ENCODE measurements at regions not wholly inside any gene's neighbourhood (a gene's known extent, or its start where the extent isn't known, plus 50 kb on each side); places are given as distances from the start of the nearest gene placed in this dataset.

DNA sequence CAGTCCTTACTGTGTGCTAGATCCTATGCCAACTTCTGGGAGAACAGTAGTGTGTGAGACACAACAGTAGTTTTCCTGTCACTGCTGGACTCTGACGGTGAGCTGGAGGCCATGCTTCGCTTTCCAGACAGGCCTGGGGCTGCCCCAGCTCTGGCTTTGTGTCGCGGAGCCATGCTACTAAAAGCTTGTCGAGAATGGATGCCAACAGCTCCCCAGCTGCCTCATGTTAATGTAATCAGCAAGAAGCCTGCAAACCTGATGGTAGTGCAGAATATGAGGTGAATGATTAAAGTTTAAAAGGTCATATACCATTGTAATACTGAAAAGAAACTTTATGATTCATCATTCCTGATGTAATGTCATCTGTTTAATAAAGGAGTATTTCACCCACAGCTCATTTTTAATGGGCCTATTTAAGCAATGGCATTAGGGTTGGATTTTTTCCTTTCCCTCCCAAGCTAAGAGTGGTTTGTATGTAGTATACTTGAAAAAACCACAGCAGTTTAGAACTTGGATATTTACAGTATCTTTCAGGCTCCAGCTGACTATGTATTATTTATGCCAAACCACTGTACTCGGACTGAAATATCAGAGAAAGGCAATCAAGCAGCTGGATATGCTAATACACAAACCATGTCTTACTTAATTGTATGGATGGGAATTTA, 343.0 kb downstream of the NUF2 start:
- DNase-seq, result no peak

DNA sequence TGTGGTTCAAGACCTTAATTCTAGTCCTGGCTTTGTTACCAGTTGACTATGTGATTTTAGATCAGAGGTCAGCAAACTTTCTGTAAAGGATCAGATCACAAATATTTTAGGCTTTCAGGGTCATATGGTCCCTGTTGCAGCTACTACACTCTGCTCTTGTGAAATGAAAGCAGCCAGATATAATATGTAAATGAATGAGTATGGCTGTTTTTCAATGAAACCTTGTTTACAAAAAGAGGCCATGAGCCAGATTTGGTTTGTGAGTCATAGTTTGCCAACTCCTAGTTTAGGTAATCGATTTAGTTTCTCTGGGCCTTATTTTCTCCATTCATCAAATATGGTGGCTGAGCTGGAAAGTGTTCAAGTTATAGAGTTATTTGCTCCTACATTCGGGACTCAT, 346.7 kb downstream of the NUF2 start:
- DNase-seq, result no peak

DNA sequence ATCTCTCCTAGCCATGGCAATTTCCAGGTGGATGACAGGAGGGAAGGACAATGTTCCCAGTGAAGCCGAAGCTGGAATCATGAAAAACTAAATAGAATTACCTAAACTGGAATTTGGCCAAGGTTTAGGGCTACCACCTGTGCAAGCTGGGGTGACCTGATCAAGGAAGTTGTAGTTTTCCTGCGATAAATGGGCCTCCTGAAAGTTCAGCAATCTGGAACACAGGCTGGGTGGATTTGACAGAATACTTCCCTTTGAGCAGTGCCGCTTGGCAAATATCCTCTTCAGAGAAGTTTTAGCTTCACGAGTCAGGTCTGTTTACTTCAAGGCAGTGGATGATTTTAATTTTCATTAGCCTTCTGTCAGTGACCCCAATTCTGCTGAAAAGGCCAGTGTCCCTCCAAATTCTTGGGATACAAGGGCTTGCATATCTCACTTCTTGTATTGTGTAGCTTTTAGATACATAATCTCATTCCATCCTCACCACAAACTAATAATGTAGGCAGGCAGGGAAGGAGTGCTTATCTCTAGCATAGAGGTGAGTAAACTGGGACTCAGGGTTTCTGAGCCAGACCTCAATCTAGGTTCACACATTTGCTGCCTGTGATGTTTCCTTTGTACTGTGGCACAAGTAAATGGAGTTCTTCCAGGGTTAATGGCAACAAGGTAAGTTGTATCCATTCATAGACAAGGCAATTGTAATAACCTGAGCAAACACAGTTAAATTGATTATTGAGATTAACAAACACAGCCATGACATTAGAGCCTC, 349.4 kb downstream of the NUF2 start:
- no peak for DNase-seq

DNA sequence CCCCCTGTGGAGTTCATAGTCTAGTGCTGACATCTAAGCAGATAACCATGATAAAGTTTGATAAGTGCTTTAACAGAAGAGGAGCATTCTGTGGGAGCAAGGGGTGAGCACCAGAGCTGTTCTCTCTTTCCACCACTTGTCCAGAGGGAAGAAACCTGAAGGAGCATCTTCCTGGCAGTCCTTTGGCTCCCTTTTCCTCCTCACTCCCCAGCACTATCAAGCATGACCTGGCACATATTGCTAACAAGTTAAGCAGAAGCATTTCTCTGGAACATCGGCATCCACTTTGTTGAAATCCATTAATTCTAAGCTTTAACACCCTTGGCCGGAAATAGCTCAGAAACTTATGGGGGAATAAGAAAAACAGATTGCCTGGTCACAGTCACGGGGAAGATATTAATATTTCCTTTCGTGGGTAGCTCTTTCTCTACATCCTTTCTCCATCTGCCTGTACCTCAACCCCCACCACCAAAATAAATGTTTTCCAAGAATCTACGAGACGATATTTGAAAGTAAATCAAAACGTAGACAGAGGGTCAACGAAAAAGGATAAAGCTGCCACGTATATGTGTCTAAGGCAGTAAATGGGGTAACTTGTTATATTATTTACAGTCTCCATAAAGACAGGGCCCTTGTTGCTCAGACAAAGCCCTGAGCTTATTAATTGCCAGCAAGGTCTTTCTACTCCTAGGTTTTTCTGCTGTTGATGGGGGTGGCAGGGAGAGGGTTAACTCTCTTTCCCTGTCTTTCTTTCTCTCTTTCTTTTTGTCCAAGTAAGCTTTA, 351.4 kb downstream of the NUF2 start:
- DNase-seq, result no peak

DNA sequence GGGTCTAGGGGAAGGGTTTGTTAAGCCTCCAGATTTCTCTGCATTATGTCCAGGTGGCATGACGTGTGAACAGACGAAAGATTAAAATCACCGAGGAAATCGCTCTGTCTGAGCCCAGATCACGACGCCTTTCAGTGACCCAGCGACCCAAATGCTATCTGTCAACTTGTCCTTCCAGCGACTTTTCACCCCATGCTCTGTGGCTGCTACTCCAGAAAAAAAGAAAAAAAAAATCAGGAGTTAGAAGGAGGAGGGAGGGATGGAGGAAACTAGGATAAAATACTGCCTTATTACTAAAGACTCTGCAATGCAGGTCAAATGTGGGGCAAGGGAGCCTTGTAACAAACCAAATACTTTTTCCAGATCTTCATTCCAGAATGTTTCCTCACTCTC, 352.0 kb downstream of the NUF2 start:
- DNase-seq, result peak; percentile 15

DNA sequence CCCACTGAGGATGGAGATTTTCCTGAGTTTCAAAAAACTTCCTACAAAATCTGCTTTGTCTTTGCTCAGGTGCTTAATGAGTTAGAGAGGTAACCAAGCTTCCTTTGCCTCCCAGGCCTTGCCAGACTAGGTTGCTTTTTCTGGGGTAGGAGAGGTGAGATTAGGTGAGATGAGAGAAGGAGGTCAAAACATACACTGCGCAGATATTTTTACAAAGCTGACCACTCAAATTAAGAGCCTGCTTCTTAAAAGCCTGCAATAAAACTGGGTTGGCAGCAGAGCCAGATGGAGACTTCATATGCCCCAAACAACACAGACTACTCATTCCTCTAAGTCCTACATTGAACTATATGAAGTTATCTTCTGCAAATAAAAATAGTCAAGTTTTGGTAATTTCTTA, 352.5 kb downstream of the NUF2 start:
- DNase-seq, result peak; percentile 39

DNA sequence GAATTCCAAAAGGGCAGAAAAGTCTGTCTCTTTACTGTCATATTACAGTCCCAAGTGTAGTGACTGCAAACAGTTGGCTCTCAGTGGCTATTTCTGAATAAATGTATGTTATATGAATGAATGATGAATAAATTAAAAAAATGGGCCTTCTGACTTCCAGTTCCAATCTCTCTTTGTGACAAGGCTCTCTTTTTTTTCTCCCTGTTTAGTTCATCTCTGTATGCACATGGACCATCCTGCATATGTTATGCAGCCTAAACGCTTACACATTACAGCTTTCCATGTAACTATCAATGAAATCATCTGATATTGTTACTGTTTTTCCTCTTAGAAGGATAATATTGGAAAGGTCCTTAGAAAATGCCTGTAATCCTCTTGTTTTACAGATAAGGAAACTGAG, 363.0 kb downstream of the NUF2 start:
- DNase-seq, result no peak

DNA sequence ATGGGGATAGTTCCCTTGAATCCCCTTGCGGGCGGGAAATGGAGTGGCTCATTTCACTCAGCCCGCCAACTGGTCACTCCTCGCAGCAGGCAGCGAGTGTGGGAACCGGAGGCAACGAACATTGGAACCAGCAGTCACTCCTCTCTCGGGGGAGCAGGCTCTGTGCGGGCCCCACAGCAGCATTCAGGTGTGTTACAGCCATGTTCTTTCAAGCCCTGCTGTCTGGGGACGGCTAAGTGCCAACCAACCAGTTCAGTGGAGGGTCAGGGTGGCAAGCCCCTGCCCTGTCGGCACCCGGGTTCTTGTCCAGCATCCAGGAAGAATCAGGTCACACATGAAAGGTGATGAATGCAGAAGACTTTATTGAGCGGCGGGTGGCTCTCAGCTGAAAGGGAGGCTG, 370.5 kb downstream of the NUF2 start:
- no peak for DNase-seq

DNA sequence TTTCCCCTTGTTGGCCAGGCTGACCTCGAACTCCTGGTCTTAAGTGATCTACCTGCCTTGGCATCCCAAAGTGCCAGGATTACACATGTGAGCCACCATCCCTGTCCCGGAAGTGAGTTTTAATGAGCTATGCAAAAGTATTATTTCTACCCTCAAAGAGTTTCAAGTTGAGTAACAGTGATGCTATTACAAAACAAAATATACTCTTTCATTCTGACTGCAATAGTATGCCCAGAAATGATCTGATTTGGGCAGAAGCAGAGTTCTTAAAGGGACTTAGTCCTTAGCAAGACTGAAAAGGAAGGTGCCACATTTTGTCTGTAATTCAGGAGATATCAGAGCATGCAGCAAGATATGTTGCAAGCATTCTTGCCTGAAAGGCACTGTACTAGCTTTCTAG, 375.4 kb downstream of the NUF2 start:
- no peak for DNase-seq

DNA sequence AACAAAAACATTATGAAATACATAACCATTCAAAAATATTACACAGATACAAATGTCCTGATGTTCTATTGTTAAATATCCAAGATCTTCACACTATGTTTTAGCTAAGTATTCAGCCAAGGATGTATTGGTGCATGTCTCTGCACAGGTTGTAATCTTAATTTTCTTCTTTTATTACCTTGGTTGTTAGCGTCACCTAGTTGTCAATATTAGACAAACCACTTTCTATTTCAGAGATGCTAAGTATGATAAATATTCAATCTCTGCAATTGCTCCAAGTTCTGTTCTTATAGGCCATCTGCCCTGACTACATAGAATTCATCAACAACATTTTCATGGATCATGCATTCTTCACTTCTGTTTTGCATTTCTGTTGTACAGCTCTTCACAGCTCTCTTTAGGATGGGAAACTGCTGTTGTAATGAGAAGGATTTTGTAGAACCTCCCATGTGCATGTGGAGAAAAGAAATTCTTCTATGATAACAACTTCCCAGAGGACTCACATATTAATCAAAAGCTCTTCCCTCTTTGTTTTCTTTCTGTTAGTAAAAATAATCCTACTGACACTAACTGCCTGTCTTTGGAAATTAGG, 380.1 kb downstream of the NUF2 start:
- DNase-seq, result no peak

DNA sequence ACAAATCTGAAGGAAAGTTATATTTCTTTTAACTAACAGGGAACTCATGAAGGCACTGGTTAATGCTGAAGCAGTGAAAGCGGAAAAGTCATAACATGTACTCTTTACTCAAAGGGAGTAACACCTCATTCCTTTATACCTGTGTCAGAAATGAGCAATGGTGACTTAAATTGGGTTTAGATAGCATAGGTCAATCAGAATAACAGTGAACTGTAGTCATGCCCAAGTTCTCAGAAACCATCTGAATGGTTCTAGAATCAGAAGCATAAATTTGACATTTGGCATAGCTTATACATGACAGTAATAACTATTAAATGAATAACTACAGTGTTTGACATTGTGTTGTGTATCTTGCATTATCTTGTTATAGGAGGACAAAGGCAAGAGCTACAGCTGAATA, 382.0 kb downstream of the NUF2 start:
- no peak for DNase-seq

DNA sequence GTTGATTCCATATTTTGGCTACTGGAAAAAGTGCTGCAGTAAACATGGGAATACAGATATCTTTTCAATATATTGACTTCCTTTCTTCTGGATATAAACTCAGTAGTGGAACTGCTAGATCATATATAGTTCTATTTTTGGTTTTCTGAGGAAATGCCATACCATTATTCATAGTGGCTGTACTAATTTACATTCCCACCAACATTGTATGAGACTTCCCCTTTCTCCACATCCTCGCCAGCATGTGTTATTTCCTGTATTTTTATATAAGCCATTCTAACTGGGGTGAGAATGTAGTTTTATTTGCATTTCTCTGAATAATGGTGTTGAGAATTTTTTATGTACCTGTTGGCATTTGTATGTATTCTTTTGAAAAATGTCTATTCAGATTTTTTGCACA, 385.2 kb downstream of the NUF2 start:
- no peak for DNase-seq

DNA sequence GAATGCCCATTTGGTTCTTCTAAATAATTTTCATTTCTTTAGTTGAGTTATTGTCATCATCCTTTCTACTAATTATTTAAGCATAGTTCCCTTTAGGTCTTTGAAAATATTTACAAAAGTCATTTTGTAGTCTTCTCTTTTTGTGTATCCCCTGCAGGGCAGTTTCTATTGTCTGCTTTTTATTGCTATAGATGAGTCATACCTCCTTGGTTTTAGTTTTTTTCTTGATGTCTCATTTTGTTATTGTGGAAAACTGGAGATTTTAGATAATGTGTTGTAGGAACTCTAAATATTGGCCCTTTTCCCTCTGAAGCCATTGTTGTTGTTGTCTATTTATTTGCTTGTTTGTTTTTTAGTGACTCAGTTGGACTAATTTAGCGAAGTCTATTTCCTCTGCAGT, 387.9 kb downstream of the NUF2 start:
- no peak for DNase-seq

DNA sequence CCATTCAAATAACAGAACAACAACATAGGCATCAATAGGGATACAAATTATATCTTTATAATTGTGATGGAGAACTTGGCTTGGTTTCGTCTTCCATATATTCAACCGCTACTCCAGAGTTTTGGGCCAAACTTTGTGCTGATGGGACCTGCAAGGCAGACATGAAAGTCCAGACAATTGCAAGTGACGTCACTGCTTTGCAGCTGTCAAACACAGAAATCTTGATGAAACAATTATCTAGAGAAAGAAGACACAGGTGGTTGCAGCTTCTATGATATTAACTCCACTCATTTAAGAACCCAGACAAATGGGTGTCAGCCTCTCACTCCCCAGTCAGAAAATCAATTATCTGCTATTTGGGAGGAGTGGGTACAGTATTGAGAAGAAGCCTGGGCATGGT, 390.6 kb downstream of the NUF2 start:
- DNase-seq, result no peak

DNA sequence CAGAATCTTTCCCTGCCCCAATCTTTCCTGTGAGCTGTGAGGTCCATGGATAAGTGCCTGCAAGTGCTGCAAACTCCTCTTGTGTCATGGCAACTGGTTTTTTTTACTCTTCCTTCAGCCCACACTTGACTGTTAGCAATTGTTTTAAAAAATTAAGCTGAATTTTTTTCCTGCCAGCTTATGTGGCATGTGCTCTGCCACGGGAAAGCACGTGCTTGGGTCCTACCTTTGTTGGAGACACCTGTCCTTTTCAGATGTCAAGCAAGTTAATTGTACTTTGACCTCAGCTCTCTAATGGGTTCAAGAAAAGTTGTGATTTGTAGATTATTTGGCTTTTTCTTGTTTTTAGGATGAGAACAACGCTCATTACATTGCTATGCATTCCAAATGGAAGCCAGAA, 398.5 kb downstream of the NUF2 start:
- DNase-seq, result no peak

DNA sequence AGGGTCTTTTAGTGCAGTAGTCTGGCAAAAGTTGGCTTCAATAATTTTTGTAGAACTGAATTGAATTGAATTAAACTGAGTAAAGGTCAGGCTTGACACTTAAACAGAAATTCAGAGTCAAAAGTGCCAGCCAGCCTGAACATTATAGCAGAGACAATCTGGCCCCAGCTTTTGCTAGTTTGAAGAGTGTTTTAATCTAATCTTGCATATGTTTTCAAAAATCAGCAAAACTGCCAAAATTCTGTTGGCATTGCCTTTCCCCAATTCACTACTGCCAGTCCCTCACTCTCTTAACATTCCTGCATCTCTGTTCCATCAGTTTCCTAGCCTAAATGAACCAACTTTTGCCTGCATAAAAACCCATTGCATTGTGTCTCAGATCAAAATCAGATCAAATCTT, 403.8 kb downstream of the NUF2 start:
- no peak for DNase-seq

DNA sequence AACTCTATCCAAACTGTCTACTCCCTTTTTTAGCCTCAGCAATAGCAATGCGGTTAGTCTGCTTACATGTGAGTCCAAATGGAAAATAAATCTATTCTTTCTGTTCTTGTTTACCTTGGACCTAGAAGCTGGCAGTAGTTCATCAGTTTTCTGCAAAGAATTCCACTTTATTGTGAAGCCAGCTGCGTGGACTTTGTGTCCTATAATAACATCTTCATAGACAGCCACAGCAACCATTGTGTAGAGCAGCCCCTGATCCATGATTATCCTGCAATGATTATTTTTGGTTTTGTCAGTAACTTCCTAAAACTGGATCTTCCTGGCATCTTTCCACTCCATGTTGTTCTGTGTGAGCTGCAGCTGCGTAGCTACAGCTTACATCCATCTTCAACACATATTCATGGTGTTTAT, 408.7 kb downstream of the NUF2 start:
- no peak for DNase-seq

DNA sequence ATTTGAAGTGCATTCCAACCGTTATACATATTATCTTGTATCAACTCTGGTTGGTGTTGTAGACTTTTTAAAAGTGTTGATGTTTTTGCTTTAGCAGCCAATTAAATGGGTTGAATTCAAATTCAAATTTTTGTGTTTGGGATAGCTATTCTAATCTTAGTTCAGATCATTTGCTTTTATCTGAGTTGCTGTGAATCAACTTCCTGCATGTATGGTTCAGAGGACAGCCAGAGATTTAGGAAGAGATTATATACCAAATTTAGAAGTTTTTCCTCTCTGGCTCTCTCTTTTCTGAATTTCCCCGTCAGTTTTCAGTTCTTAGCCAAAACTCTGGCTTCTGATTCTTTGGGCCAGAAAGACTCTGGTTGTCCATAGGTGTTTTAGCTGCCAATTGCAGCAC, 415.5 kb downstream of the NUF2 start:
- no peak for DNase-seq

DNA sequence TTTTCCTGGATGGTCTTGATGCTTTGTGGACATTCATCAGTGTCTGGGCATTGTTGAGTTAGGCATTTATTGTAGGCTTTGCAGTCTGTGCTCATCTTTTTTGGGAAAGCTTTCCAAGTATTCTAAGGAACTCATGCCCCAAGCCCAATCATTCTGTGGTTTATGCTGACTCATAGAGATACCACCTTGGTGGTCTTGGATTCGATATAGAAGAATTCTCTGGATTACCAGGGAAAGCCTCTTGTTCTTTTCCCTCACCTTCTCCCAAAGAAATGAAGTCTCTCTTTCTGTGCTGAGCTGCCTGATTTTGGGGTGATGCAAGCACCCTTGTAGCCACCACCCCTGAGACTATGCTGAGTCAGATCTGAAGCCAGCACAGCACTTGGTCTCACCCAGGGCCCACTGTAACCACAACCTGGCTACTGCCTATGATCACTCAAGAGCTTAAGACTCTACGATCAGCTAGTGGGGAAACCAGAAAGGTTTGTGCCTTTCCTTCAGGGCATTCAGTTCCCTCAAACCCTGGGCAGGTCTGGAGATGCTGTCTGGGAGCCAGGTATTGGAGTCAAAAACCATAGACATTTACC, 422.6 kb downstream of the NUF2 start:
- no peak for DNase-seq

DNA sequence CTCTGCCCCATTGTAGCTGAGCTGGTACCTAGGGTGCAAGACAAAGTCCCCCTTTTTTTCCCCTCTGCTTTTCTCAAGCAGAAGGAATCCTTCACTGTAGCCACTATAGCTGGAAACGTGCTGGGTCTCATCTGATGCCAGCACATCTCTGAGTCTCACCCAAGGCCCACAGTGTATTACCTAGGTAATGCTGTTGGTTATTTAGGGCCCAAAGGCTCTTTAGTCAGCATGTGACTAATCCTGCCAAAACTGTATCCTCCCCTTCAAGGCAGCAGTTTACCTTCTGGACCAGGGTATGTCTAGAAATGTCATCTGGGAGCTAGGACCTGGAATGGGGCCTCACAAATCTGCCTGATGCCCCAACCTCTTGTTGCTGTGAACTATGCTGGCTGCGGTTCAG, 423.4 kb downstream of the NUF2 start:
- no peak for DNase-seq

DNA sequence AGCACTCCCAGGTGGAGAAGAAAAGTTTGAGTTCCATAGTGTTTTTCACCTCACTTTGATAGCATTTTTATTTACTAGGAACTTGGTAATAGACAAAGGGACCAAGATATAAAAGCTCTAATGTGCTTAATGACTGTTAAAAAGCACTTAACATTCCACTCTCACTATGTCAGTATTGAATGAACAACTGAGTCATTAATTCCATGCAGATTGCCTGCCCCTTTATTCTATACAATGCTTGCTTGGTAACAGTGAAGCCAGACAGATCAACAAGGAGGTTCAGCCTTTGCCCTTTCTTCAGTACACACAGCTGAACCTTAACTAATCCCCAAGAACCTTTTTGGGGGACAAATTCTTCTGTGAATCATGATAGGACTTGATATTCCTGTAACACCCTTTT, 425.5 kb downstream of the NUF2 start:
- no peak for DNase-seq

DNA sequence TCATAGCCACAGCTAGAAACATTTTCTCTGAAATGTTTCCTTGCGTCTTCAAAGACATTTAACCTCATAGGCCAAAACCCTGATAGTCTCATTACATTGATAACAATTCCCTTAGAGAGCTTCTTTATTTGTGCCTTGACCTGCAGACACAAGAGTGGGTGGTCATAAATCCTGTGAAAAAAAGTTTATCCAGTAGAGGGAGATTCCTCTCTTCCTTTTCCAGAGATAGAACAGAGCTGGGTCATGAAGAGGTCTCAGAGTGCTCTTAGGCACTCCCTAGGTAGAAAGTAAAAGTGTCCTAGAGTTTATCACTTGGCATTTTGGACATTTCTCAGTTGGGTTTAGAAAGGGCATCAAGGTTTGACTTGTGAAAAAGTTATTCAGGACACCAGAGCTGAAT, 426.1 kb downstream of the NUF2 start:
- no peak for DNase-seq

DNA sequence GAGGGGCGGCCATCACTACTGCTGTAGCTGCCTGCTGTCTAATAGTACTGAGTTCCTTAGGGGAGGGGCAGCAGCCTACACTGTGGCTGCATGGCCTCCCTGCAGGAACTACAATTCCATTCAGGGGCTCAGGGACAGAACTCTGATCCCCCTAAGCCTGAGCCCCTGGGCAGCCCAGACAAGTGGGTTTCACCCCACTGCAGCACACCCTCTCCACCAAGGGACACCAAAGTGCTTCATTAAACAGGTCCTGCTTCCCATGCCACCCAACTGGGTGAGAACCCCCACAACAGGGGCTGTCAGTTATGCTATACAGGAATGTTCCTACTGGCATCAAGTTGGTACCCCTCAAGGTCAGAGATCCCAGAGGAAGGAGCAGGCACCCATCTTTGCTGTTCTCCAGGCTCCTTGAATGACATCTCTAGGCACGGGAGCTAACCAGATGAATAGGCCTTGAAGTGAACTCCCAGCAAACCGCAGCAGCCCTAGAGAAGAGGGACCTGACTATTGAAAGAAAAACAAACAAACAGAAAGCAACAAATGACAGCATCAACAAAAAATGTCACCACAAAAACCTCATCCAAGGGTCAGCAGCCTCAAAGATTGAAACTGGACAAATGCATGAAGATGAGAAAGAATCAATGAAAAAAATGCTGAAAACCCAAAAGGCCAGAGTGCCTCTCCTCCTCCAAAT, 437.4 kb downstream of the NUF2 start:
- no peak for DNase-seq

Data from NCI-H524 treated with DMSO at 0.1 percent for 48 hours (cell line).